ENCODE measurements at regions not wholly inside any gene's neighbourhood (a gene's known extent, or its start where the extent isn't known, plus 50 kb on each side); places are given as distances from the start of the nearest gene placed in this dataset.

- TF ChIP-seq CTCF (conservative IDR thresholded peaks at IDR 0.05; ENCODE audit: low read depth, low read length) (no peak), EZH2 (IDR thresholded peaks at IDR 0.05; ENCODE audit: borderline replicate concordance, low read depth, low read length, poor library complexity, severe bottlenecking) (no peak)
These were observed 363.1 kb downstream of the MN1 start for GRCh38 chr22:27438271-27438980.

Data from A673 (cell line).